AG10803 (cell line): ENCODE measurements at regions not wholly inside any gene's neighbourhood (a gene's known extent, or its start where the extent isn't known, plus 50 kb on each side); places are given as distances from the start of the nearest gene placed in this dataset.

ENCODE experiments used
- DNase-seq: peaks from one replicate; pipeline ENCODE4 v3.0.0; 2010; ENCODE audit warnings: low read depth
- H3K4me3 ChIP-seq: 2 replicates; pipeline ENCODE4 v1.5.1; 2011; ENCODE audit warnings: mild to moderate bottlenecking, low read length, control low read depth
- CTCF ChIP-seq: conservative IDR thresholded peaks from 2 replicates; pipeline ENCODE4 v1.5.1; 2011; ENCODE audit warnings: mild to moderate bottlenecking, low read length, control low read depth, inconsistent platforms

DNA sequence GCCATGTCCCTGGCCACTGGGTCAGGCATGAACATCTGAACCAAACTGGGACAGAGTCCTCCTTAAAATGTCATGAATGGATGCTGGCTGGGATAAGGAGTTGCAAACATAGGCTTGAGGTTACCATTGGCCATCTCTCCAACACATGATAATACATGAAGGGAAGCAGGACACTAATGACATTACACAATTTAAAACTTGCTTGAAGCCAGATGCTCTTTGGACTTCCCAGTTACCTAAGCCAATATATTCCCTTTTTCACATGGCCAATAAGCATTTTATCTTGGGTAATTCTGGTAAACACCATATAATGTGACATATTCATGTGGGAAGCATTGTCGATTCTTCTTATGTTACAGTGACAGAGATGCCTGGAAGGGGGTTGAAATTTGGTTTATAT is 148.0 kb upstream of the PLN start:
- TF ChIP-seq CTCF, result no peak
- H3K4me3 ChIP-seq, result no peak overlapping the region
- DNase-seq, result no peak

DNA sequence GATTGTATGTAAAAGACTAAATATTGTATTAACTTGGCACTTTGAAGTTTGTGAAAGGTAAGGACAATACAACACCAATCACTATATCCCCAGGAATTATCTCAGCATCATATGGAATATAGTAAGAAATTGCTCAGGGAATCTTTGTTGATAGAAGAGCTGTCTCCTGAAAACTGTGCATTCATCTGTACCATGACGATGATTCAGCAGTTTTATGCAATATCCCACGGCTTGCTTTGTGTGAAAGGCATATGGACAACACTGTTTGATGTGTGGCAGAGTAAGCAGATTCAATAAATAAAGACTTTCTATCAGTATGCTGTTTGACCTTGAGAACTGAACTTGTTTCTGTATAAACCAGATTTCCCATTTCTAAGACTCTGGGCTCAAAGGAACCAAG is 147.5 kb upstream of the PLN start:
- no peak for DNase-seq
- TF ChIP-seq CTCF, result no peak
- no peak overlapping the region for H3K4me3 ChIP-seq

GRCh38 chr6:118401325-118401975 is 146.6 kb upstream of the PLN start:
- no peak for TF ChIP-seq CTCF
- DNase-seq, result no peak
- H3K4me3 ChIP-seq, result no peak overlapping the region

- no peak overlapping the region for H3K4me3 ChIP-seq
- TF ChIP-seq CTCF, result no peak
- DNase-seq, result peak; percentile 29
These were observed 145.1 kb upstream of the PLN start for GRCh38 chr6:118403036-118403435.

DNA sequence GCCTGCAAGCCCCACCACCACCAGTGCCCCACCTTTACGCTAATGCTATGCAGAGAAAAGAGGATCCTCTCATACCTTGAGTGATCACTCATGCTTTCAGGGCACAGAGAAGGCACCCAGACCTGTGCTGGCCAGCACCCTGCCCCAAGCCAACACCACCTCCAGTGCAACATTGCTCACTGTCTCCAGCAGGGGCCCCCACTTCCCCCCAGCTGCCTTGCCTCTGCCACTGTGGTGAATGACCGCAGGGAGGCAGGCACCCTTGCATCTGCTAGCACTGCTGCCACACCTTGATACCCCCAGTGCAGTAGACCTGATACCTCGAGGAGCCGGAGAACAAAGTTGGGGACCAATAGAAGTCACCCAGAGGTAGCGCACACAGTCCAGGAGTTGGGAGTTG is 139.2 kb upstream of the PLN start:
- no peak overlapping the region for H3K4me3 ChIP-seq
- no peak for DNase-seq
- TF ChIP-seq CTCF, result no peak

- H3K4me3 ChIP-seq, result no peak overlapping the region
- no peak for DNase-seq
- no peak for TF ChIP-seq CTCF
These were observed 138.1 kb upstream of the PLN start for GRCh38 chr6:118410001-118410400.
